GF-D8 (cell line): ENCODE measurements at regions not wholly inside any gene's neighbourhood (a gene's known extent, or its start where the extent isn't known, plus 50 kb on each side); places are given as distances from the start of the nearest gene placed in this dataset.
A peak's percentile ranks its signal among the peaks of the same experiment; 100 is the strongest.
"Not testable (repeated sequence)": the region's sequence is repeated elsewhere in the genome, so short reads cannot be mapped to it uniquely, and the experiment has no call there.

Experiments
- DNase-seq: peaks from one replicate; lab custom pipeline; 2025; lab: John Stamatoyannopoulos, UW

GRCh38 chr20:6715401-6715941, 52.0 kb upstream of the BMP2 start:
- DNase-seq, result no peak

- DNase-seq, result no peak
Measured at GRCh38 chr20:6714279-6714711, 53.2 kb upstream of the BMP2 start.

- DNase-seq, result no peak
Measured at GRCh38 chr20:6711951-6712649, 55.4 kb upstream of the BMP2 start.

- DNase-seq, result no peak
Measured at GRCh38 chr20:6709910-6710595, 57.4 kb upstream of the BMP2 start.

GRCh38 chr20:6708010-6708409, 59.5 kb upstream of the BMP2 start:
- no peak for DNase-seq

GRCh38 chr20:6707321-6707831, 60.1 kb upstream of the BMP2 start:
- DNase-seq, result peak; percentile 70

- DNase-seq, result no peak
Measured at GRCh38 chr20:6705926-6706548, 61.4 kb upstream of the BMP2 start.

GRCh38 chr20:6705106-6705766, 62.2 kb upstream of the BMP2 start:
- DNase-seq, result no peak

- no peak for DNase-seq
Measured at GRCh38 chr20:6704132-6704861, 63.2 kb upstream of the BMP2 start.

- no peak for DNase-seq
Measured at GRCh38 chr20:6703656-6704055, 63.8 kb upstream of the BMP2 start.

GRCh38 chr20:6703047-6703446, 64.4 kb upstream of the BMP2 start:
- no peak for DNase-seq

- DNase-seq, result no peak
Measured at GRCh38 chr20:6702144-6702543, 65.3 kb upstream of the BMP2 start.

GRCh38 chr20:6700563-6701329, 66.7 kb upstream of the BMP2 start:
- DNase-seq, result peak; percentile 40

GRCh38 chr20:6699921-6700562, 67.4 kb upstream of the BMP2 start:
- no peak for DNase-seq

- no peak for DNase-seq
Measured at GRCh38 chr20:6698723-6699122, 68.8 kb upstream of the BMP2 start.

GRCh38 chr20:6698056-6698455, 69.4 kb upstream of the BMP2 start:
- no peak for DNase-seq

GRCh38 chr20:6697228-6697972, 70.1 kb upstream of the BMP2 start:
- DNase-seq, result no peak

GRCh38 chr20:6696001-6696400, 71.5 kb upstream of the BMP2 start:
- DNase-seq, result no peak

GRCh38 chr20:6693808-6694198, 73.7 kb upstream of the BMP2 start:
- not testable (repeated sequence) for DNase-seq
